A673 (cell line): ENCODE measurements at regions not wholly inside any gene's neighbourhood (a gene's known extent, or its start where the extent isn't known, plus 50 kb on each side); places are given as distances from the start of the nearest gene placed in this dataset.
"Not testable (repeated sequence)": the region's sequence is repeated elsewhere in the genome, so short reads cannot be mapped to it uniquely, and the experiment has no call there.

Source experiments
- BruUV-seq: library from RNA; stranded (reverse); fragments of 400-500 nt; replicated peaks from 2 replicates; lab custom pipeline; 2021; lab: Mats Ljungman, UMichigan
- CTCF ChIA-PET: fragments of 300-600 bp; sonication (Branson Sonifier 250); formaldehyde crosslinking; loops from one replicate; lab custom pipeline; 2022; ENCODE audit warnings: antibody characterized with exemption; lab: Charles Lee
- POLR2A ChIA-PET: fragments of 300-600 bp; sonication (Branson Sonifier 250); formaldehyde crosslinking; loops from one replicate; lab custom pipeline; 2022; ENCODE audit warnings: antibody characterized with exemption; ENCODE audit not compliant: low non-redundant PET; lab: Charles Lee
- DNase-seq: peaks from one replicate; pipeline ENCODE4 v3.0.0-alpha.2; 2015; ENCODE audit warnings: low spot score
- H3K27ac ChIP-seq: fragments of 200-600 bp; sonication (generic); 2 replicates; pipeline ENCODE4 v1.5.1; 2016; ENCODE audit warnings: mixed run types, low read depth, mild to moderate bottlenecking, mixed read lengths, antibody characterized with exemption, low read length; ENCODE audit not compliant: poor library complexity, severe bottlenecking
- H3K27me3 ChIP-seq: fragments of 200-600 bp; sonication (generic); replicated peaks from 2 replicates; pipeline ENCODE4 v1.6.1; 2017; ENCODE audit warnings: mixed run types, low read depth, mild to moderate bottlenecking, mixed read lengths, antibody characterized with exemption, low read length; ENCODE audit not compliant: insufficient read depth, poor library complexity
- H3K36me3 ChIP-seq: fragments of 200-600 bp; sonication (generic); 2 replicates; pipeline ENCODE4 v1.6.1; 2016; ENCODE audit warnings: mixed run types, mild to moderate bottlenecking, mixed read lengths, antibody characterized with exemption, low read length; ENCODE audit not compliant: insufficient read depth, poor library complexity, severe bottlenecking
- H3K4me1 ChIP-seq: fragments of 200-600 bp; sonication (generic); 2 replicates; pipeline ENCODE4 v1.6.1; 2017; ENCODE audit warnings: mixed run types, mild to moderate bottlenecking, mixed read lengths, antibody characterized with exemption, low read length; ENCODE audit not compliant: insufficient read depth, poor library complexity, severe bottlenecking
- H3K4me3 ChIP-seq: fragments of 200-600 bp; sonication (generic); 2 replicates; pipeline ENCODE4 v1.5.1; 2016; ENCODE audit warnings: low read depth, mixed run types, mild to moderate bottlenecking, mixed read lengths, low read length; ENCODE audit not compliant: poor library complexity, severe bottlenecking
- H3K9me3 ChIP-seq: fragments of 200-600 bp; sonication (generic); 2 replicates; pipeline ENCODE4 v1.6.1; 2016; ENCODE audit warnings: mixed run types, low read depth, mild to moderate bottlenecking, mixed read lengths, antibody characterized with exemption, low read length; ENCODE audit not compliant: poor library complexity, severe bottlenecking
- EZH2 ChIP-seq: fragments of 200-600 bp; sonication (generic); IDR thresholded peaks from 2 replicates; pipeline ENCODE4 v1.6.1; 2017; ENCODE audit warnings: borderline replicate concordance, low read depth, mild to moderate bottlenecking, mixed read lengths, antibody characterized with exemption, low read length; ENCODE audit not compliant: poor library complexity, severe bottlenecking
- intact Hi-C: fragments of 100-400 bp; cut with micrococcal nuclease; formaldehyde crosslinking; loops from one replicate; pipeline ENCODE4 v1.10.0; 2022; ENCODE audit not compliant: unreplicated experiment
- TF ChIP-seq, protein P1 (sequence below): fragments of 300-800, 200-600 bp; sonication (generic); conservative IDR thresholded peaks from 2 replicates; pipeline ENCODE4 v1.5.1; 2017; ENCODE audit warnings: low read depth, mild to moderate bottlenecking, antibody characterized with exemption, low read length, moderate library complexity, mixed read lengths

- Histone ChIP-seq H3K36me3 (no peaks in the 10 kb centered on the region), H3K27me3 (no peaks in the 10 kb centered on the region), H3K4me3 (no peak overlapping the region), H3K9me3 (no peaks in the 10 kb centered on the region), H3K4me1 (peaks cover 4% of the 10 kb centered on the region), H3K27ac (no peak overlapping the region)
- intact Hi-C loops = no loop called here
- CTCF ChIA-PET = no interaction called here
- TF ChIP-seq EZH2 = no peak
- TF ChIP-seq, protein P1, sequence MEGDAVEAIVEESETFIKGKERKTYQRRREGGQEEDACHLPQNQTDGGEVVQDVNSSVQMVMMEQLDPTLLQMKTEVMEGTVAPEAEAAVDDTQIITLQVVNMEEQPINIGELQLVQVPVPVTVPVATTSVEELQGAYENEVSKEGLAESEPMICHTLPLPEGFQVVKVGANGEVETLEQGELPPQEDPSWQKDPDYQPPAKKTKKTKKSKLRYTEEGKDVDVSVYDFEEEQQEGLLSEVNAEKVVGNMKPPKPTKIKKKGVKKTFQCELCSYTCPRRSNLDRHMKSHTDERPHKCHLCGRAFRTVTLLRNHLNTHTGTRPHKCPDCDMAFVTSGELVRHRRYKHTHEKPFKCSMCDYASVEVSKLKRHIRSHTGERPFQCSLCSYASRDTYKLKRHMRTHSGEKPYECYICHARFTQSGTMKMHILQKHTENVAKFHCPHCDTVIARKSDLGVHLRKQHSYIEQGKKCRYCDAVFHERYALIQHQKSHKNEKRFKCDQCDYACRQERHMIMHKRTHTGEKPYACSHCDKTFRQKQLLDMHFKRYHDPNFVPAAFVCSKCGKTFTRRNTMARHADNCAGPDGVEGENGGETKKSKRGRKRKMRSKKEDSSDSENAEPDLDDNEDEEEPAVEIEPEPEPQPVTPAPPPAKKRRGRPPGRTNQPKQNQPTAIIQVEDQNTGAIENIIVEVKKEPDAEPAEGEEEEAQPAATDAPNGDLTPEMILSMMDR = no peak
- no peak for DNase-seq
- POLR2A ChIA-PET = no interaction called here
- BruUV-seq = no TSS peak
Measured at GRCh38 chr19:29884466-29884865, 57.6 kb upstream of the URI1 start.

DNA sequence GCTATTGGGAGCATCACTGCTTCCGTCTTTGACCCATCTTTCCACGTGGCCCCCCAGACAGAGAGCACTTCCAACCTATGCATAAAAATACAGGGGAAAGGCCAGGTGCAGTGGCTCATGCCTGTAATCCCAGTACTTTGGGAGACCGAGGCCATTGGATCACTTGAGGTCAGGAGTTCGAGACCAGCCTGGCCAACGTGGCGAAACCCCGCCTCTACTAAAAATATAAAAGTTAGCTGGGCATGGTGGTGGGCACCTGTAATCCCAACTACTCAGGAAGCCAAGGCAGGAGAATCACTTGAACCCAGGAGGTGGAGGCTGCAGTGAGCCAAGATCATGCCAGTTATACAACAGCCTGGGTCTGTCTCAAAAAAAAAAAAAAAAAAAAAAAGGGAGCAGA lies 55.9 kb upstream of the URI1 start:
- intact Hi-C loops, CTCF ChIA-PET, POLR2A ChIA-PET: not testable (repeated sequence)

GRCh38 chr19:29886586-29886985 lies 55.5 kb upstream of the URI1 start:
- TF ChIP-seq EZH2 = no peak
- TF ChIP-seq, protein P1 = no peak
- BruUV-seq = no TSS peak
- no peaks in the 10 kb centered on the region for H3K36me3 ChIP-seq
- ChIA-PET POLR2A (no interaction called here), CTCF (no interaction called here)
- no peak overlapping the region for H3K4me3 ChIP-seq
- H3K27ac ChIP-seq = no peak overlapping the region
- no peaks in the 10 kb centered on the region for H3K4me1 ChIP-seq
- no peak for DNase-seq
- intact Hi-C loops = no loop called here
- no peaks in the 10 kb centered on the region for H3K27me3 ChIP-seq
- H3K9me3 ChIP-seq = no peaks in the 10 kb centered on the region

More for the DNA sequence above, 55.9 kb upstream of the URI1 start:
- H3K27me3 ChIP-seq, H3K36me3 ChIP-seq, H3K4me3 ChIP-seq, H3K4me1 ChIP-seq, H3K9me3 ChIP-seq, H3K27ac ChIP-seq, DNase-seq, BruUV-seq: not testable (repeated sequence)

DNA sequence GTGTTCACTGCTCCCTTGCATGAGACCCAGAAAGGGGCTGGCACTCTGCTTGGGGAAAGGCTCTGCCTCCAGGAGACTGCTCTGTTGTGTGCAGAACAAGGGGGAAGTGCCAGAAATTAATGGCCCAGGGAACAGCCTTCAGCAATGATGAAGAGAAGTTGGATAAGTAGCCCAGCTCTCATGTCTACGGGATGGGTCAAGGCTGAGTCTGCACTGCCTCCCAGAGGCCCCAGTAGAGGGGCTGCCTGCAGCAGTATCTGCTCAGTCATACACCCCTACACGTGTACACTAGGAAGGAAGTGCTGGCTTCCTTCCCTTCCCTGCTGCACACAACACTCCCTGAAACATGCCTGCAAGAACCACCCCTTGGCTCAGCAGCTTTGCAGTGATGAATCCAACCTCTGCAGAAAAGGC lies 54.6 kb upstream of the URI1 start:
- POLR2A ChIA-PET = no interaction called here
- BruUV-seq = no TSS peak
- CTCF ChIA-PET = no interaction called here
- intact Hi-C loops = no loop called here
- no peaks in the 10 kb centered on the region for H3K4me1 ChIP-seq
- no peaks in the 10 kb centered on the region for H3K36me3 ChIP-seq
- TF ChIP-seq EZH2 = no peak
- TF ChIP-seq, protein P1 = no peak
- no peaks in the 10 kb centered on the region for H3K9me3 ChIP-seq
- H3K27ac ChIP-seq = no peak overlapping the region
- H3K27me3 ChIP-seq = no peaks in the 10 kb centered on the region
- H3K4me3 ChIP-seq = no peak overlapping the region
- DNase-seq = no peak

DNA sequence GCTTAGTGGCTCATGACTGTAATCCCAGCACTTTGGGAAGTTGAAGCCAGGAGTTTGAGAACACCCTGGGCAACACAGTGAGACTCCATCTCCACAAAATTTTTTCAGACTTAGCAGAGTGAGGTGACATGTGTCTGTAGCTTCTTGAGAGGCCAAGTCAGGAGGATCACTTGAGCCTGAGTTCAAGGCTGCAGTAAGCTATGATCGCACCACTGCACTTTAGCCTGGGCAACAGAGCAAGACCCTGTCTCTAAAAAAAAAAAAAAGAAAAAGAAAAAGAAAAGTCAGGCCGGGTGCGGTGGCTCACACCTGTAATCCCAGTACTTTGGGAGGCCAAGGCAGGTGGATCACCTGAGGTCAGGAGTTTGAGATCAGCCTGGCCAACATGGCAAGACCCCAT lies 54.0 kb upstream of the URI1 start:
- H3K36me3 ChIP-seq, H3K4me1 ChIP-seq, H3K9me3 ChIP-seq, intact Hi-C loops, H3K4me3 ChIP-seq, H3K27ac ChIP-seq, BruUV-seq, POLR2A ChIA-PET, DNase-seq, CTCF ChIA-PET, H3K27me3 ChIP-seq: not testable (repeated sequence)
